ENCODE measurements at regions not wholly inside any gene's neighbourhood (a gene's known extent, or its start where the extent isn't known, plus 50 kb on each side); places are given as distances from the start of the nearest gene placed in this dataset.
A peak's percentile ranks its signal among the peaks of the same experiment; 100 is the strongest.
"Not testable (repeated sequence)": the region's sequence is repeated elsewhere in the genome, so short reads cannot be mapped to it uniquely, and the experiment has no call there.

- DNase-seq (ENCODE audit: insufficient read length) (no peak), FAIRE-seq (peak; percentile 30)
- TF ChIP-seq TAF1 (IDR thresholded peaks at IDR 0.05; ENCODE audit: borderline replicate concordance, low read depth, low read length) (no peak), POLR2A (IDR thresholded peaks at IDR 0.05; ENCODE audit: low read depth, low read length) (no peak), POLR2AphosphoS5 (IDR thresholded peaks at IDR 0.05; ENCODE audit: low read depth, low read length) (no peak)
Measured at GRCh38 chr1:157429601-157430240, 122.6 kb downstream of the FCRL5 start.

GRCh38 chr1:157423764-157424163, 128.6 kb downstream of the FCRL5 start:
- DNase-seq (ENCODE audit: insufficient read length); FAIRE-seq: not testable (repeated sequence)

- TF ChIP-seq POLR2A (IDR thresholded peaks at IDR 0.05; ENCODE audit: low read depth, low read length) (no peak), TAF1 (IDR thresholded peaks at IDR 0.05; ENCODE audit: borderline replicate concordance, low read depth, low read length) (no peak), POLR2AphosphoS5 (IDR thresholded peaks at IDR 0.05; ENCODE audit: low read depth, low read length) (no peak)
- DNase-seq (ENCODE audit: insufficient read length) (no peak), FAIRE-seq (peak; percentile 14)
Measured at GRCh38 chr1:157419845-157420542, 132.3 kb downstream of the FCRL5 start.

- FAIRE-seq (no peak), DNase-seq (ENCODE audit: insufficient read length) (no peak)
- TF ChIP-seq POLR2A (IDR thresholded peaks at IDR 0.05; ENCODE audit: low read depth, low read length) (no peak), TAF1 (IDR thresholded peaks at IDR 0.05; ENCODE audit: borderline replicate concordance, low read depth, low read length) (no peak), POLR2AphosphoS5 (IDR thresholded peaks at IDR 0.05; ENCODE audit: low read depth, low read length) (no peak)
Measured at GRCh38 chr1:157418659-157419058, 133.7 kb downstream of the FCRL5 start.

- FAIRE-seq (no peak), DNase-seq (ENCODE audit: insufficient read length) (no peak)
- TF ChIP-seq TAF1 (IDR thresholded peaks at IDR 0.05; ENCODE audit: borderline replicate concordance, low read depth, low read length) (no peak), POLR2A (IDR thresholded peaks at IDR 0.05; ENCODE audit: low read depth, low read length) (no peak), POLR2AphosphoS5 (IDR thresholded peaks at IDR 0.05; ENCODE audit: low read depth, low read length) (no peak)
Measured at GRCh38 chr1:157418231-157418630, 134.1 kb downstream of the FCRL5 start.

GRCh38 chr1:157415661-157416060, 136.7 kb downstream of the FCRL5 start:
- DNase-seq (ENCODE audit: insufficient read length) (no peak), FAIRE-seq (no peak)
- no peak for TF ChIP-seq TAF1 (IDR thresholded peaks at IDR 0.05; ENCODE audit: borderline replicate concordance, low read depth, low read length)
- no peak for TF ChIP-seq POLR2AphosphoS5 (IDR thresholded peaks at IDR 0.05; ENCODE audit: low read depth, low read length)
- no peak for TF ChIP-seq POLR2A (IDR thresholded peaks at IDR 0.05; ENCODE audit: low read depth, low read length)

- FAIRE-seq (no peak), DNase-seq (ENCODE audit: insufficient read length) (no peak)
- no peak for TF ChIP-seq POLR2A (IDR thresholded peaks at IDR 0.05; ENCODE audit: low read depth, low read length)
- no peak for TF ChIP-seq POLR2AphosphoS5 (IDR thresholded peaks at IDR 0.05; ENCODE audit: low read depth, low read length)
- TF ChIP-seq TAF1 (IDR thresholded peaks at IDR 0.05; ENCODE audit: borderline replicate concordance, low read depth, low read length): no peak
Measured at GRCh38 chr1:157412308-157412707, 140.0 kb downstream of the FCRL5 start.

- DNase-seq (ENCODE audit: insufficient read length) (no peak), FAIRE-seq (no peak)
- no peak for TF ChIP-seq POLR2AphosphoS5 (IDR thresholded peaks at IDR 0.05; ENCODE audit: low read depth, low read length)
- TF ChIP-seq TAF1 (IDR thresholded peaks at IDR 0.05; ENCODE audit: borderline replicate concordance, low read depth, low read length): no peak
- no peak for TF ChIP-seq POLR2A (IDR thresholded peaks at IDR 0.05; ENCODE audit: low read depth, low read length)
Measured at GRCh38 chr1:157411769-157412168, 140.5 kb downstream of the FCRL5 start.

GRCh38 chr1:157411064-157411463, 141.3 kb downstream of the FCRL5 start:
- TF ChIP-seq POLR2AphosphoS5 (IDR thresholded peaks at IDR 0.05; ENCODE audit: low read depth, low read length) (no peak), TAF1 (IDR thresholded peaks at IDR 0.05; ENCODE audit: borderline replicate concordance, low read depth, low read length) (no peak), POLR2A (IDR thresholded peaks at IDR 0.05; ENCODE audit: low read depth, low read length) (no peak)
- FAIRE-seq (no peak), DNase-seq (ENCODE audit: insufficient read length) (no peak)

- FAIRE-seq: no peak
- TF ChIP-seq POLR2AphosphoS5 (IDR thresholded peaks at IDR 0.05; ENCODE audit: low read depth, low read length) (no peak), TAF1 (IDR thresholded peaks at IDR 0.05; ENCODE audit: borderline replicate concordance, low read depth, low read length) (no peak), POLR2A (IDR thresholded peaks at IDR 0.05; ENCODE audit: low read depth, low read length) (no peak)
- DNase-seq (ENCODE audit: insufficient read length): no peak
Measured at GRCh38 chr1:157410457-157410856, 141.9 kb downstream of the FCRL5 start.

GRCh38 chr1:157409927-157410326, 142.4 kb downstream of the FCRL5 start:
- TF ChIP-seq POLR2AphosphoS5 (IDR thresholded peaks at IDR 0.05; ENCODE audit: low read depth, low read length): no peak
- no peak for TF ChIP-seq TAF1 (IDR thresholded peaks at IDR 0.05; ENCODE audit: borderline replicate concordance, low read depth, low read length)
- no peak for TF ChIP-seq POLR2A (IDR thresholded peaks at IDR 0.05; ENCODE audit: low read depth, low read length)
- DNase-seq (ENCODE audit: insufficient read length): no peak
- FAIRE-seq: no peak

- no peak for TF ChIP-seq TAF1 (IDR thresholded peaks at IDR 0.05; ENCODE audit: borderline replicate concordance, low read depth, low read length)
- no peak for TF ChIP-seq POLR2AphosphoS5 (IDR thresholded peaks at IDR 0.05; ENCODE audit: low read depth, low read length)
- no peak for TF ChIP-seq POLR2A (IDR thresholded peaks at IDR 0.05; ENCODE audit: low read depth, low read length)
- no peak for DNase-seq (ENCODE audit: insufficient read length)
- FAIRE-seq: no peak
Measured at GRCh38 chr1:157407917-157408525, 144.3 kb downstream of the FCRL5 start.

Measured in GM12892 (cell line).